HS-27A (cell line): ENCODE measurements at regions not wholly inside any gene's neighbourhood (a gene's known extent, or its start where the extent isn't known, plus 50 kb on each side); places are given as distances from the start of the nearest gene placed in this dataset.
A peak's percentile ranks its signal among the peaks of the same experiment; 100 is the strongest.
"Not testable (repeated sequence)": the region's sequence is repeated elsewhere in the genome, so short reads cannot be mapped to it uniquely, and the experiment has no call there.

ENCODE experiments used
- DNase-seq: peaks from one replicate; pipeline ENCODE4 v3.0.0-alpha.2; 2012; ENCODE audit warnings: low read depth, missing footprints

- no peak for DNase-seq
Observed at GRCh38 chr13:64782466-64782865, 2447.7 kb downstream of the PCDH9 start.

GRCh38 chr13:64778002-64778401, 2452.1 kb downstream of the PCDH9 start:
- no peak for DNase-seq

- no peak for DNase-seq
Observed at GRCh38 chr13:64774915-64775314, 2455.2 kb downstream of the PCDH9 start.

GRCh38 chr13:64770743-64771142, 2459.4 kb downstream of the PCDH9 start:
- no peak for DNase-seq

- no peak for DNase-seq
Observed at GRCh38 chr13:64767054-64767453, 2463.1 kb downstream of the PCDH9 start.

GRCh38 chr13:64765636-64766035, 2464.5 kb downstream of the PCDH9 start:
- no peak for DNase-seq

GRCh38 chr13:64758521-64759244, 2471.5 kb downstream of the PCDH9 start:
- DNase-seq: no peak

GRCh38 chr13:64756621-64757020, 2473.5 kb downstream of the PCDH9 start:
- no peak for DNase-seq

GRCh38 chr13:64755961-64756360, 2474.2 kb downstream of the PCDH9 start:
- no peak for DNase-seq

GRCh38 chr13:64753233-64754000, 2476.7 kb downstream of the PCDH9 start:
- no peak for DNase-seq

- no peak for DNase-seq
Observed at GRCh38 chr13:64749301-64749700, 2480.8 kb downstream of the PCDH9 start.

GRCh38 chr13:64746845-64747244, 2483.3 kb downstream of the PCDH9 start:
- DNase-seq: no peak

GRCh38 chr13:64740493-64740892, 2489.6 kb downstream of the PCDH9 start:
- no peak for DNase-seq

GRCh38 chr13:64725492-64725891, 2504.6 kb downstream of the PCDH9 start:
- DNase-seq: no peak

GRCh38 chr13:64723724-64724123, 2506.4 kb downstream of the PCDH9 start:
- peak; percentile 62 for DNase-seq

- DNase-seq: no peak
Observed at GRCh38 chr13:64718116-64718515, 2512.0 kb downstream of the PCDH9 start.

- no peak for DNase-seq
Observed at GRCh38 chr13:64716936-64717335, 2513.2 kb downstream of the PCDH9 start.

GRCh38 chr13:64709079-64709478, 2521.1 kb downstream of the PCDH9 start:
- no peak for DNase-seq

- no peak for DNase-seq
Observed at GRCh38 chr13:64704121-64704649, 2526.0 kb downstream of the PCDH9 start.

GRCh38 chr13:64697226-64697625, 2532.9 kb downstream of the PCDH9 start:
- no peak for DNase-seq

GRCh38 chr13:64688893-64689677, 2541.1 kb downstream of the PCDH9 start:
- DNase-seq: peak; percentile 30

- not testable (repeated sequence) for DNase-seq
Observed at GRCh38 chr13:64686536-64686935, 2543.6 kb downstream of the PCDH9 start.
